OCI-LY1 (cell line): ENCODE measurements at regions not wholly inside any gene's neighbourhood (a gene's known extent, or its start where the extent isn't known, plus 50 kb on each side); places are given as distances from the start of the nearest gene placed in this dataset.

Experiments used
- H2AFZ ChIP-seq: fragments of 200-600 bp; sonication (generic), shearing (Covaris generic); 2 replicates; pipeline ENCODE4 v1.6.0; 2014; ENCODE audit warnings: antibody characterized with exemption, mild to moderate bottlenecking, low read length
- H3F3A ChIP-seq: fragments of 200-600 bp; sonication (generic), shearing (Covaris generic); 2 replicates; pipeline ENCODE4 v1.6.0; 2014; ENCODE audit warnings: mild to moderate bottlenecking, antibody characterized with exemption, low read length, moderate library complexity; ENCODE audit not compliant: insufficient read depth
- H3K27ac ChIP-seq: fragments of 200-600 bp; sonication (generic); 2 replicates; pipeline ENCODE4 v1.5.1; 2014; ENCODE audit warnings: low read length, mixed run types, mild to moderate bottlenecking, low read depth; ENCODE audit not compliant: poor library complexity, severe bottlenecking
- H3K27me3 ChIP-seq: fragments of 200-600 bp; sonication (generic); 2 replicates; pipeline ENCODE4 v1.6.0; 2014; ENCODE audit warnings: antibody characterized with exemption, mild to moderate bottlenecking, low read length, moderate library complexity; ENCODE audit not compliant: insufficient read depth
- H3K36me3 ChIP-seq: fragments of 200-600 bp; sonication (generic); 2 replicates; pipeline ENCODE4 v1.6.1; 2014; ENCODE audit warnings: mild to moderate bottlenecking, antibody characterized with exemption, low read length, moderate library complexity, mixed read lengths; ENCODE audit not compliant: insufficient read depth
- H3K4me1 ChIP-seq: fragments of 200-600 bp; sonication (generic); 2 replicates; pipeline ENCODE4 v1.5.1; 2014; ENCODE audit warnings: mild to moderate bottlenecking, low read length, moderate library complexity; ENCODE audit not compliant: insufficient read depth, severe bottlenecking
- H3K4me2 ChIP-seq: fragments of 200-600 bp; sonication (generic), shearing (Covaris generic); 2 replicates; pipeline ENCODE4 v1.6.1; 2014; ENCODE audit warnings: low read length
- H3K4me3 ChIP-seq: fragments of 200-600 bp; sonication (generic); 2 replicates; pipeline ENCODE4 v1.5.1; 2014; ENCODE audit warnings: low read length, low read depth, mild to moderate bottlenecking, mixed read lengths; ENCODE audit not compliant: poor library complexity, severe bottlenecking
- H3K79me2 ChIP-seq: fragments of 200-600 bp; shearing (Covaris generic); 2 replicates; pipeline ENCODE4 v1.6.1; 2016; ENCODE audit warnings: mixed run types, low read length, mixed read lengths; ENCODE audit not compliant: insufficient read depth
- H3K9ac ChIP-seq: fragments of 200-600 bp; sonication (generic), shearing (Covaris generic); 2 replicates; pipeline ENCODE4 v1.6.1; 2014; ENCODE audit warnings: mild to moderate bottlenecking, low read length, mixed read lengths
- H3K9me2 ChIP-seq: fragments of 200-600 bp; sonication (generic), shearing (Covaris generic); 2 replicates; pipeline ENCODE4 v1.6.1; 2014; ENCODE audit warnings: low read depth, mild to moderate bottlenecking, low read length, mixed read lengths
- H3K9me3 ChIP-seq: fragments of 200-600 bp; shearing (Covaris generic); 2 replicates; pipeline ENCODE4 v1.6.1; 2014; ENCODE audit warnings: low read length, mixed read lengths
- H4K20me1 ChIP-seq: fragments of 200-600 bp; sonication (generic), shearing (Covaris generic); 2 replicates; pipeline ENCODE4 v1.6.0; 2016; ENCODE audit warnings: mild to moderate bottlenecking, low read length; ENCODE audit not compliant: insufficient read depth
- EZH2 ChIP-seq: fragments of 200-600 bp; sonication (generic), shearing (Covaris generic); IDR thresholded peaks from 2 replicates; pipeline ENCODE4 v1.8.0; 2017; ENCODE audit warnings: borderline replicate concordance, mixed run types, mild to moderate bottlenecking, antibody characterized with exemption, low read length, moderate library complexity, mixed read lengths
- TF ChIP-seq, protein P1 (sequence below): fragments of 200-600 bp; sonication (generic), shearing (Covaris generic); IDR thresholded peaks from 2 replicates; pipeline ENCODE4 v1.5.1; 2017; ENCODE audit warnings: mild to moderate bottlenecking, antibody characterized with exemption, low read length, moderate library complexity, mixed read lengths

DNA sequence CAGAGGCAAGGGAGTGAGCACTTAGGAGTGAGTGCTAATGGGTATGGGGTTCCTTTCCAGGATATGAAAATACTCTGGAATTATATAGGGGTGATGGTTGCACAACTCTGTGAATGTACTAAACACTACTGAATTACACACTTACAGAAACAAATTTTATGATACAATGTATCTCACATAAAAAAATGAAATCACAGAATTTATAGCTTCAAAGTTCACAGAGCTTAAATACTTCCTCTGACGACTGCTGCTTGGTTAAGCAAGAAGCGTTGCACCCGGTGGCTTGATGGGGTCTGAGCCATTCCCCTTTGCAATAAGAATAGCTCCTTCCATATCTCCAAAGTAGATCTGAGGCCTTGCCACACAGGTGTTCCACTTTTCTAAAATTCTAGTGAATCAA lies 835.1 kb downstream of the TSN start:
- Histone ChIP-seq H3K27me3 (no peaks in the 10 kb centered on the region), H3K4me2 (no peak overlapping the region), H3K79me2 (no peaks in the 10 kb centered on the region), H2AFZ (no peak overlapping the region), H3K9me2 (no peaks in the 10 kb centered on the region), H3F3A (no peaks in the 10 kb centered on the region), H3K9me3 (no peaks in the 10 kb centered on the region), H3K36me3 (no peaks in the 10 kb centered on the region), H3K4me1 (no peaks in the 10 kb centered on the region), H3K27ac (no peak overlapping the region), H3K9ac (no peak overlapping the region), H3K4me3 (no peak overlapping the region), H4K20me1 (no peaks in the 10 kb centered on the region)
- no peak for TF ChIP-seq EZH2
- TF ChIP-seq, protein P1, sequence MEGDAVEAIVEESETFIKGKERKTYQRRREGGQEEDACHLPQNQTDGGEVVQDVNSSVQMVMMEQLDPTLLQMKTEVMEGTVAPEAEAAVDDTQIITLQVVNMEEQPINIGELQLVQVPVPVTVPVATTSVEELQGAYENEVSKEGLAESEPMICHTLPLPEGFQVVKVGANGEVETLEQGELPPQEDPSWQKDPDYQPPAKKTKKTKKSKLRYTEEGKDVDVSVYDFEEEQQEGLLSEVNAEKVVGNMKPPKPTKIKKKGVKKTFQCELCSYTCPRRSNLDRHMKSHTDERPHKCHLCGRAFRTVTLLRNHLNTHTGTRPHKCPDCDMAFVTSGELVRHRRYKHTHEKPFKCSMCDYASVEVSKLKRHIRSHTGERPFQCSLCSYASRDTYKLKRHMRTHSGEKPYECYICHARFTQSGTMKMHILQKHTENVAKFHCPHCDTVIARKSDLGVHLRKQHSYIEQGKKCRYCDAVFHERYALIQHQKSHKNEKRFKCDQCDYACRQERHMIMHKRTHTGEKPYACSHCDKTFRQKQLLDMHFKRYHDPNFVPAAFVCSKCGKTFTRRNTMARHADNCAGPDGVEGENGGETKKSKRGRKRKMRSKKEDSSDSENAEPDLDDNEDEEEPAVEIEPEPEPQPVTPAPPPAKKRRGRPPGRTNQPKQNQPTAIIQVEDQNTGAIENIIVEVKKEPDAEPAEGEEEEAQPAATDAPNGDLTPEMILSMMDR: no peak

DNA sequence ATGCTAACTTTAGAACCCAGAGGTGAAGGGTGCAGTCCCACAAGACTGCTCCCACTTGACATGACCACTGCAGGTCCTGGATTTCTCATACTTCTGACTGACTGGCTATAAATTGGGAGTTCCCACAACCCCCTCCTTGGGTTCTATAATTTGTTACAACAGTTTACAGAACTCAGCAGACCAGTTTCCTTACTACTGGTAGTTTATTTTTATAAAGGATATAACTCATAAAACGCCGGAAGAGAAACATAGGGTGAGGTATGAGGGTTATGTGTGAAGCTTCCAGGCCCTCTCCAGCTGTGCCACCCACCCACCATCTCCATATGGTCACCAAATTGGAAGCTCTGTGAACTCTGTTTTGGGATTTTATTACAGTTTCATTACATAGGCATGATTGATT lies 839.6 kb downstream of the TSN start:
- no peak overlapping the region for H3K4me3 ChIP-seq
- H2AFZ ChIP-seq: no peak overlapping the region
- H3K9me3 ChIP-seq: no peaks in the 10 kb centered on the region
- no peaks in the 10 kb centered on the region for H3K36me3 ChIP-seq
- no peak overlapping the region for H3K4me2 ChIP-seq
- no peaks in the 10 kb centered on the region for H3K4me1 ChIP-seq
- no peaks in the 10 kb centered on the region for H4K20me1 ChIP-seq
- no peaks in the 10 kb centered on the region for H3K9me2 ChIP-seq
- H3F3A ChIP-seq: no peaks in the 10 kb centered on the region
- no peak overlapping the region for H3K9ac ChIP-seq
- no peaks in the 10 kb centered on the region for H3K79me2 ChIP-seq
- H3K27ac ChIP-seq: no peak overlapping the region
- TF ChIP-seq, protein P1: no peak
- no peak for TF ChIP-seq EZH2
- H3K27me3 ChIP-seq: no peaks in the 10 kb centered on the region

DNA sequence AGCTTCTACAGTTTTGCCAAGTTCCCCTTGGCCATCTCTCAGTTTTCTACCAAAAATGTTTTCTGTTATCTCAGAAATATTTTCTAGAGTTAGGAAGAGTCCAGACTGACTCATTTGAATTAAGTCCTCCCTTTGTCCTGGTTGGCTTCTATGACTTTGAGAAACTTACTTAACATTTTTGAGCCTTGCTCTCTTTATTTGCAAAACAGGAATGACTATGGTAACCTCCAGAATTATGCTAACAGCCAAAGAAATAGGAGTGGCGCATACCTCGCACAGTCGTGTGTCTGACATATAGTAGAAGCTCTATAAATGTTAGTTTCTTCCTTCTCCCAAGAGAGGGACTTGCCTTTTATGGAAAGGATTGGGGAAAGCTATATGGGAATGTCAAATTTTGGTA lies 841.1 kb downstream of the TSN start:
- Histone ChIP-seq H3K4me3 (no peak overlapping the region), H3K4me1 (no peaks in the 10 kb centered on the region), H3K9me3 (no peaks in the 10 kb centered on the region), H3K9ac (no peak overlapping the region), H3K27ac (no peak overlapping the region), H3F3A (no peaks in the 10 kb centered on the region), H3K27me3 (no peaks in the 10 kb centered on the region), H3K79me2 (no peaks in the 10 kb centered on the region), H3K9me2 (no peaks in the 10 kb centered on the region), H4K20me1 (no peaks in the 10 kb centered on the region), H3K4me2 (no peak overlapping the region), H2AFZ (no peak overlapping the region), H3K36me3 (no peaks in the 10 kb centered on the region)
- no peak for TF ChIP-seq EZH2
- TF ChIP-seq, protein P1: no peak
